Epithelial cell of esophagus (primary cell): ENCODE measurements at regions not wholly inside any gene's neighbourhood (a gene's known extent, or its start where the extent isn't known, plus 50 kb on each side); places are given as distances from the start of the nearest gene placed in this dataset.
"Not testable (repeated sequence)": the region's sequence is repeated elsewhere in the genome, so short reads cannot be mapped to it uniquely, and the experiment has no call there.

ENCODE experiments used
- DNase-seq: peaks from one replicate; pipeline ENCODE4 v3.0.0; 2010; ENCODE audit warnings: low read depth
- H3K4me3 ChIP-seq: 2 replicates; pipeline ENCODE4 v1.5.1; 2011; ENCODE audit warnings: mild to moderate bottlenecking, low read length, control low read depth
- TF ChIP-seq, protein P1 (sequence below): IDR thresholded peaks from 2 replicates; pipeline ENCODE4 v1.5.1; 2011; ENCODE audit warnings: low read depth, mild to moderate bottlenecking, low read length, control low read depth, inconsistent platforms; ENCODE audit not compliant: insufficient read depth; ENCODE audit errors: missing control alignments

DNA sequence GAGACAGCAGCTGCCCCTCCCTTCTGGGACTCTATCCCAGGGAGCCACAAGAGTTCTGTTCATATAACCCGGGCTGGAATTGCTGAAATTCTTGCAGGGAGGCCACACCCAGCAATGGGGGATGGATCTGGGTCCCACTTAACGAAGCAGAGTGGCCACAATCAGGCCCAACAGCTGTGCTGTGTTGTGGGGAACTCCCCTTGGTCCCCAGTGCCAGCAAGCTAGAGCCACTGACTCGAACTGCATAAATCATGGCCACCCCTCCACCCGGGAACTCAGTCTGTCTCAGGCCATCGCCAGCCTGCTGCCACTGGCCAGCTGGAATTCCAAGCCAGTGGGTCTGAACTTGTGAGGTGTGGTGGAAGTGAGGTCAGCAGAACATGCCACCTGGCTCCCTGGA lies 111.1 kb downstream of the KLF8 start:
- no peak overlapping the region for H3K4me3 ChIP-seq
- DNase-seq = no peak
- TF ChIP-seq, protein P1, sequence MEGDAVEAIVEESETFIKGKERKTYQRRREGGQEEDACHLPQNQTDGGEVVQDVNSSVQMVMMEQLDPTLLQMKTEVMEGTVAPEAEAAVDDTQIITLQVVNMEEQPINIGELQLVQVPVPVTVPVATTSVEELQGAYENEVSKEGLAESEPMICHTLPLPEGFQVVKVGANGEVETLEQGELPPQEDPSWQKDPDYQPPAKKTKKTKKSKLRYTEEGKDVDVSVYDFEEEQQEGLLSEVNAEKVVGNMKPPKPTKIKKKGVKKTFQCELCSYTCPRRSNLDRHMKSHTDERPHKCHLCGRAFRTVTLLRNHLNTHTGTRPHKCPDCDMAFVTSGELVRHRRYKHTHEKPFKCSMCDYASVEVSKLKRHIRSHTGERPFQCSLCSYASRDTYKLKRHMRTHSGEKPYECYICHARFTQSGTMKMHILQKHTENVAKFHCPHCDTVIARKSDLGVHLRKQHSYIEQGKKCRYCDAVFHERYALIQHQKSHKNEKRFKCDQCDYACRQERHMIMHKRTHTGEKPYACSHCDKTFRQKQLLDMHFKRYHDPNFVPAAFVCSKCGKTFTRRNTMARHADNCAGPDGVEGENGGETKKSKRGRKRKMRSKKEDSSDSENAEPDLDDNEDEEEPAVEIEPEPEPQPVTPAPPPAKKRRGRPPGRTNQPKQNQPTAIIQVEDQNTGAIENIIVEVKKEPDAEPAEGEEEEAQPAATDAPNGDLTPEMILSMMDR = no peak

DNA sequence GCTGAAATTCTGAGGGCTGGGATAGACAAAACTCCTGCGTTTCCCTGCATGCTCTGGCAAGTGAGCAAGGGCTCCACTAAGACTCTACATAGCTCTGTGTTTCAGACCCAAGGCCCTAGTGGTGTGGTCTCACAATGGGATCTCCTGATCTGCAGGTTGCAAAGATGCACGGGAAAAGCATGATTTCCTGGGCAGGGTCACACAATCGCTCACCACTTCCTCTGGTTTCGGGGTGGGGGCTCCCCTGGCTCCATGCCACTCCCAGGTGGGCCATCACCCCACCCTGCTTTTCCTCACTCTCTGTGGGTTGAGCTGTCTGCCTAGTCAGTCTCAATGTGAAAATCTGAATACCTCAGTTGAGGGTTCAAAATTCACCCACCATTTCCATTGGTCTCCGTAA lies 111.5 kb downstream of the KLF8 start:
- no peak for DNase-seq
- TF ChIP-seq, protein P1 = no peak
- H3K4me3 ChIP-seq = no peak overlapping the region

DNA sequence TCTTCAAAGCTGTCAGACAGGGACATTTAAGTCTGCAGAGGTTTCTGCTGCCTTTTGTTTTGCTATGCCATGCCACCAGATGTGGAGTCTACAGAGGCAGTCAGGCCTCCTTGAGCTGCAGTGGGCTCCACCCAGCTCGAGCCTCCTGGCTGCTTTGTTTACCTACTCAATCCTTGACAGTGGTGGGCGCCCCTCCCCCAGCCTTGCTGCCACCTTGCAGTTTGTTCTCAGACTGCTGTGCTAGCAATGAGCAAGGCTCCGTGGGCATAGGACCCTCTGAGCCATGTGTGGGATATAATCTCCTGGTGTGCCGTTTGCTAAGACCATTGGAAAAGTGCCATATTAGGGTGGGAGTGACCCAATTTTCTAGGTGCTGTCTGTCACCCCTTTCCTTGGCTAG lies 126.0 kb downstream of the KLF8 start:
- not testable (repeated sequence) for DNase-seq, H3K4me3 ChIP-seq

DNA sequence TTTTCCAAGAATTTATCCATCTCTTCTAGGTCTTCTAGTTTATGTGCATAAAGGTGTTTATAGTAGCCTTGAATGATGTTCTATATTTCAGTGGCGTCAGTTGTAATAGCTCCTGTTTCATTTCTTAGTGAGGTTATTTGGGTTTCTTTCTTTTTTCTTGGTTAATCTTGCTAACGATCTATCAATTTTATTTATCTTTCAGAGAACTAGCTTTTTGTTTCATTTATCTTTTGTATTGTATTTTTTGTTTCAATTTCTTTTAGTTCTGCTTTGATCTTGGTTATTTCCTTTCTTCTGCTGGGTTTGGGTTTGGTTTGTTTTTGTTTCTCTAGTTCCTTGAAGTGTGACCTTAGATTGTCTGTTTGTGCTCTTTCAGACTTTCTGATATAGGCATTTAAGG lies 133.0 kb downstream of the KLF8 start:
- not testable (repeated sequence) for H3K4me3 ChIP-seq, DNase-seq

DNA sequence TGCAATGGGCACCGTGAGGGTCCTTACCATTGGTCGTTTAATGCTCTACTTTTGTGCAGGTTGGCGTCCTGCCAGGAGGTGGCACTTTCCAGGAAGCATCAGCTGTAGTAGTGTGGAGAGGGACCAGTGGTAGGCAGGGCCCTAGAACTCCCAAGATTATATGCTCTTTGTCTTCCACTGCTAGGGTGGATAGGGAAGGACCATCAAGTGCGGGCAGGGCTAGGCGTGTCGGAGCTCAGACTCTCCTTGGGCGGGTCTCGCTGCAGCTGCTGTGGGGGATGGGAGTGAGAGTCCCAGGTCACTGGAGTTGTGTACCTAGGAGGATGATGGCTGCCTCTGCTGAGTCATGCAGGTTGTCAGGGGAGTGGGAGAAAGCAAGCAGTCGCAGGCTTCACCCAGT lies 134.7 kb downstream of the KLF8 start:
- DNase-seq = peak; percentile 10

DNA sequence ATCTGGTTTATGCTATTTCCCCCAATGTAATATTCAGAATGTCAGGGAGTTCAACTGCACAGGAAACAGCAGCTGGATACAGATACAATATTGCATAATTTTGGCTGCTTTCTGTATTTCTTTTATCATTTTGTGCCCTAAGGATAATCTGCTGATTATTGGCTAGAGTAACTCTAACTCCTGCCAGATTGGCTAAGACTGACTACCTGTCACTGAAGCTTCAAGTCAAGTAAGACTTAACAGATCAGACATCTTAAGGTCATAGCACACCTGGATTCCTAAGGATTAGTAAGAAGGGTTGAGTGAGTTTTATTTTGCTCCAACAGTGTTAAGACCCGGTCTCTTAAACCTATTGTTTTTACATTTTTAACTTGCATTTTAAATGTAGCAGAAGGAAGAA lies 136.8 kb downstream of the KLF8 start:
- peak; percentile 16 for DNase-seq
- TF ChIP-seq, protein P1 = no peak

More for the DNA sequence above, 134.7 kb downstream of the KLF8 start:
- TF ChIP-seq, protein P1 = no peak
- H3K4me3 ChIP-seq = no peak overlapping the region

DNA sequence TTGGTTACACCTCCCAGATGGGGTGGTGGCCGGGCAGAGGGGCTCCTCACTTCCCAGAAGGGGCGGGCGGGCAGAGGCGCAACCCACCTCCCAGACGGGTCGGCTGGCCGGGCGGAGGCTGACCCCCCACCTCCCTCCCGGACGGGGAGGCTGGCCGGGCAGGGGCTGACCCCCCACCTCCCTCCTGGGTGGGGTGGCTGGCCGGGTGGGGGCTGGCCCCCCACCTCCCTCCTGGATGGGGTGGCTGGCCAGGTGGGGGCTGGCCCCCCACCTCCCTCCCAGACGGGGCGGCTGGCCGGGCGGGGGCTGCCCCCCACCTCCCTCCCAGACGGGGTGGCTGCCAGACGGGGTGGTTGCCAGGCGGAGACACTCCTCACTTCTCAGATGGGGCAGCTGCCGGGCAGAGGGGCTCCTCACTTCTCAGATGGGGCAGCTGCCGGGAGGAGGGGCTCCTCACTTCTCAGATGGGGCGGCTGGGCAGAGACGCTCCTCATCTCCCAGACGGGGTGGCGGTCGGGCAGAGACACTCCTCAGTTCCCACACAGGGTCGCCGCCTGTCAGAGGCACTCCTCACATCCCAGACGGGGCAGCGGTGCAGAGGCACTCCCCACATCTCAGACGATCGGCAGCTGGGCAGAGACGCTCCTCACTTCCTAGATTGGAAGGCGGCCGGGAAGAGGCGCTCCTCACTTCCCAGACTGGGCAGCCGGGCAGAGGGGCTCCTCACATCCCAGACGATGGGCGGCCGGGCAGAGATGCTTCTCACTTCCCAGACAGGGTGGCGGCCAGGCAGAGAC lies 148.0 kb downstream of the KLF8 start:
- not testable (repeated sequence) for DNase-seq, H3K4me3 ChIP-seq

More for the DNA sequence above, 136.8 kb downstream of the KLF8 start:
- no peak overlapping the region for H3K4me3 ChIP-seq

DNA sequence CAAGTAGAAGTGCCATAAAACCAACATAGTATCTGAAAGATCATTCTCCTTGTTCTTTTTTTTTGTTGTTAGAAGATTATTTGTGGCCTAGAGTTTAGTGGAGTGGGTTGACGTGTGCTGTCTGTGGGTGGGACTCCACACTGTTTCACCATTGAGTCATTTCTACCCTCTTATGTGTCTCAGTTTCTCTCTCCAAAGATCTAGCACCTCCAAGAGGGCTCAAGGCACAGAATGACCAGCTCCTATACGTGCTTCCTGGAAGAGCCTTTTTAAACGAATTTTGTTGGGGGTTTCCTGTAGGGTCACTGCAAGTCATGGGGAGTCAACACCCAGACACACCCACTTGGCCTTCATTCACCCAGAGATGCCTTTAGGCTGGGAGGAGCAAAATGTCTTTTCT lies 150.1 kb downstream of the KLF8 start:
- no peak for DNase-seq
- no peak overlapping the region for H3K4me3 ChIP-seq
- TF ChIP-seq, protein P1 = no peak
